ENCODE measurements at regions not wholly inside any gene's neighbourhood (a gene's known extent, or its start where the extent isn't known, plus 50 kb on each side); places are given as distances from the start of the nearest gene placed in this dataset.
"Not testable (repeated sequence)": the region's sequence is repeated elsewhere in the genome, so short reads cannot be mapped to it uniquely, and the experiment has no call there.

DNA sequence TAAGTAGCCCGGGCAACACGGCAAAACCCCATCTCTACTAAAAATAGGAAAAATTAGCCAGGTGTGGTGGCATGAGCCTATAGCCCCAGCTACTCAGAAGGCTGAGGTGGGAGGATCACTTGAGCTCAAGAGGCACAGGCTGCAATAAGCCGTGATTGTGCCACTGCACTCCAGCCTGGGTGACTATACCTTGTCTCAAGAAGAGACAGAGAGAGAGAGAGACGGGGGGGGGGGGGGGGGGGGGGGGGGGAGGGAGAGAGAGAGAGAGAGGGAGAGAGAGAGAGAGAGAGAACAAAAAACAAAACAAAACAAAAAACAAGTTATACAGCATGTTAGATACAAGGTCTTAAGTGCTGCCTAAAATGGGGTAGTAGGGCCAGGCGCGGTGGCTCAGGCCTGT lies 77.8 kb upstream of the ZNF281 start:
- Histone ChIP-seq H3K9me3 (no peaks in the 10 kb centered on the region), H3K27me3 (replicated peaks; ENCODE audit: control insufficient read depth, insufficient read depth, low read length) (no peaks in the 10 kb centered on the region), H3K4me1 (no peaks in the 10 kb centered on the region), H3K36me3 (ENCODE audit: control insufficient read depth, insufficient read depth, low read length) (no peaks in the 10 kb centered on the region), H3K4me3 (ENCODE audit: low read depth, low read length) (no peak overlapping the region)
- TF ChIP-seq, protein P1, sequence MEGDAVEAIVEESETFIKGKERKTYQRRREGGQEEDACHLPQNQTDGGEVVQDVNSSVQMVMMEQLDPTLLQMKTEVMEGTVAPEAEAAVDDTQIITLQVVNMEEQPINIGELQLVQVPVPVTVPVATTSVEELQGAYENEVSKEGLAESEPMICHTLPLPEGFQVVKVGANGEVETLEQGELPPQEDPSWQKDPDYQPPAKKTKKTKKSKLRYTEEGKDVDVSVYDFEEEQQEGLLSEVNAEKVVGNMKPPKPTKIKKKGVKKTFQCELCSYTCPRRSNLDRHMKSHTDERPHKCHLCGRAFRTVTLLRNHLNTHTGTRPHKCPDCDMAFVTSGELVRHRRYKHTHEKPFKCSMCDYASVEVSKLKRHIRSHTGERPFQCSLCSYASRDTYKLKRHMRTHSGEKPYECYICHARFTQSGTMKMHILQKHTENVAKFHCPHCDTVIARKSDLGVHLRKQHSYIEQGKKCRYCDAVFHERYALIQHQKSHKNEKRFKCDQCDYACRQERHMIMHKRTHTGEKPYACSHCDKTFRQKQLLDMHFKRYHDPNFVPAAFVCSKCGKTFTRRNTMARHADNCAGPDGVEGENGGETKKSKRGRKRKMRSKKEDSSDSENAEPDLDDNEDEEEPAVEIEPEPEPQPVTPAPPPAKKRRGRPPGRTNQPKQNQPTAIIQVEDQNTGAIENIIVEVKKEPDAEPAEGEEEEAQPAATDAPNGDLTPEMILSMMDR (IDR thresholded peaks at IDR 0.05; ENCODE audit: insufficient read depth in 1 of 2, low read depth in 1 of 2, low read length in 1 of 2, severe bottlenecking in 1 of 2, unreplicated experiment in 1 of 2): no peak
- Mint-ChIP-seq H3K9me3 (ENCODE audit: unreplicated experiment) (no peaks in the 10 kb centered on the region), H3K27me3 (ENCODE audit: insufficient read depth, unreplicated experiment) (no peaks in the 10 kb centered on the region), H3K4me1 (ENCODE audit: low read depth, unreplicated experiment) (peaks cover 19% of the 10 kb centered on the region), H3K36me3 (ENCODE audit: insufficient read depth, unreplicated experiment) (no peaks in the 10 kb centered on the region), H3K27ac (ENCODE audit: unreplicated experiment) (no peak overlapping the region), H3K4me3 (ENCODE audit: unreplicated experiment) (no peak overlapping the region)
- ChIA-PET CTCF (no interaction called here), POLR2A (no interaction called here)
- no peak for DNase-seq
- BruUV-seq (replicated peaks): no TSS peak
- intact Hi-C loops (cut with micrococcal nuclease; ENCODE audit: unreplicated experiment): loop anchor here (1.0 to 10.0 kb wide), 7 partner anchors 23 to 803 kb away; partner anchors contain the start of gene ZNF281

DNA sequence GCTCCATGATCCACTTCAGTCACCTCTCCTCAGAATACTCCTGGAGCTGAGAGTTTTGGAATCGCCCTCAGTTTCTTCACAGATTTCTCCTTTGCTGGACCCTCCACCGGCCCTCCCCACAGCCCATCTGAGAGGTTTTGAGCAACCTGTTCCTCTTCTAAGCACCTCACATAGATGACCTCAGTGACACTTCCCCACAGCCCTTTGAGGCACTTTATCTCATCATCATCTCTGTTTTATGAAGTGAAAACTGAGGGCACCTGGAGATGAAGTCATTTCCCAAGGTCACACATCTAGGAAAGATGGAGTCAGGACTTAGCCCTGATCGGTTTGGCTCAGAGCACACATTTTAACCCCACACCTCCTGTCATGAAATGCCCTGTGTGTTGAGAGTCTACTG lies 76.8 kb upstream of the ZNF281 start:
- H3K27me3 Mint-ChIP-seq (ENCODE audit: insufficient read depth, unreplicated experiment): no peaks in the 10 kb centered on the region
- Histone ChIP-seq H3K4me1 (no peaks in the 10 kb centered on the region), H3K36me3 (ENCODE audit: control insufficient read depth, insufficient read depth, low read length) (no peaks in the 10 kb centered on the region), H3K27me3 (replicated peaks; ENCODE audit: control insufficient read depth, insufficient read depth, low read length) (no peaks in the 10 kb centered on the region), H3K4me3 (ENCODE audit: low read depth, low read length) (no peak overlapping the region), H3K9me3 (no peaks in the 10 kb centered on the region)
- BruUV-seq (replicated peaks): no TSS peak
- no peak overlapping the region for H3K27ac Mint-ChIP-seq (ENCODE audit: unreplicated experiment)
- CTCF ChIA-PET: no interaction called here
- H3K36me3 Mint-ChIP-seq (ENCODE audit: insufficient read depth, unreplicated experiment): no peaks in the 10 kb centered on the region
- intact Hi-C loops (cut with micrococcal nuclease; ENCODE audit: unreplicated experiment): loop anchor here (10.0 kb wide), 1 partner anchor 442 kb away; no protein-coding TSS in a partner anchor
- POLR2A ChIA-PET: no interaction called here
- peaks cover 19% of the 10 kb centered on the region for H3K4me1 Mint-ChIP-seq (ENCODE audit: low read depth, unreplicated experiment)
- no peaks in the 10 kb centered on the region for H3K9me3 Mint-ChIP-seq (ENCODE audit: unreplicated experiment)
- TF ChIP-seq, protein P1 (IDR thresholded peaks at IDR 0.05; ENCODE audit: insufficient read depth in 1 of 2, low read depth in 1 of 2, low read length in 1 of 2, severe bottlenecking in 1 of 2, unreplicated experiment in 1 of 2): no peak
- no peak for DNase-seq
- no peak overlapping the region for H3K4me3 Mint-ChIP-seq (ENCODE audit: unreplicated experiment)

DNA sequence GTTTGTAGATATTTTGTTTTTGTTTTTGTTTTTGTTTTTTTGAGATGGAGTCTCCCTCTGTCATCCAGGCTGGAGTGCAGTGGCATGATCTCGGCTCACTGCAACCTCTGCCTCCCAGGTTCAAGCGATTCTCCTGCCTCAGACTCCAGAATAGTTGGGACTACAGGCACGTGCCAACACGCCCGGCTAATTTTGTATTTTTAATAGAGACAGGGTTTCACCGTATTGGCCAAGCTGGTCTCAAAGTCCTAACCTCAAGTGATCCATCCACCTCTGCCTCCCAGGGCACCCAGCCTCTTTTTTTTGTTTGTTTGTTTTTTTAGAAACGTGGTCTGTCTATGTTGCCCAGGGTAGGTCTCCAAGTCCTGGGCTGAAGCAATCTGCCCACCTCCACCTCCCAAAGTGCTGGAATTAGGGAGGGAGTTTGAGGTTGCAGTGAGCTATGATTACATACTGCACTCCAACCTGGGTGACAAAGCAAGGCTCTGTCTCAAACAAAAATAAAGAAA lies 74.7 kb upstream of the ZNF281 start:
- H3K27me3 ChIP-seq (replicated peaks; ENCODE audit: control insufficient read depth, insufficient read depth, low read length); H3K4me3 Mint-ChIP-seq (ENCODE audit: unreplicated experiment); H3K4me3 ChIP-seq (ENCODE audit: low read depth, low read length); H3K4me1 ChIP-seq; BruUV-seq (replicated peaks); H3K9me3 Mint-ChIP-seq (ENCODE audit: unreplicated experiment); H3K36me3 Mint-ChIP-seq (ENCODE audit: insufficient read depth, unreplicated experiment); H3K36me3 ChIP-seq (ENCODE audit: control insufficient read depth, insufficient read depth, low read length); H3K9me3 ChIP-seq; DNase-seq; H3K27me3 Mint-ChIP-seq (ENCODE audit: insufficient read depth, unreplicated experiment); POLR2A ChIA-PET; CTCF ChIA-PET; H3K27ac Mint-ChIP-seq (ENCODE audit: unreplicated experiment): not testable (repeated sequence)
- H3K4me1 Mint-ChIP-seq (ENCODE audit: low read depth, unreplicated experiment): peaks cover 21% of the 10 kb centered on the region
- intact Hi-C loops (cut with micrococcal nuclease; ENCODE audit: unreplicated experiment): loop anchor here (10.0 kb wide), 1 partner anchor 440 kb away; no protein-coding TSS in a partner anchor

All from Caco-2 (cell line).